ENCODE measurements at regions not wholly inside any gene's neighbourhood (a gene's known extent, or its start where the extent isn't known, plus 50 kb on each side); places are given as distances from the start of the nearest gene placed in this dataset.

GRCh38 chr16:61289141-61289540 is 747.1 kb downstream of the CDH8 start:
- no peak for TF ChIP-seq POLR2A (IDR thresholded peaks at IDR 0.05)
- TF ChIP-seq CTCF (IDR thresholded peaks at IDR 0.05) = no peak

Measured in uterus (tissue), 2 donors.